GM21360 (cell line): ENCODE measurements at regions not wholly inside any gene's neighbourhood (a gene's known extent, or its start where the extent isn't known, plus 50 kb on each side); places are given as distances from the start of the nearest gene placed in this dataset.

Experiments
- ATAC-seq: cut with Tn5 transposase; IDR thresholded peaks from one replicate; pipeline ENCODE4 v1.9.1; 2021; ENCODE audit warnings: mild to moderate bottlenecking, moderate library complexity; ENCODE audit not compliant: unreplicated experiment

GRCh38 chr3:144286235-144286910, 314.8 kb downstream of the DIPK2A start:
- ATAC-seq, result no peak

- no peak for ATAC-seq
Measured at GRCh38 chr3:144287001-144287400, 315.4 kb downstream of the DIPK2A start.

- ATAC-seq, result no peak
Measured at GRCh38 chr3:144289057-144289456, 317.4 kb downstream of the DIPK2A start.

- ATAC-seq, result peak; percentile 90
Measured at GRCh38 chr3:144294659-144295538, 323.3 kb downstream of the DIPK2A start.

GRCh38 chr3:144295613-144296012, 324.0 kb downstream of the DIPK2A start:
- no peak for ATAC-seq

- no peak for ATAC-seq
Measured at GRCh38 chr3:144296808-144297207, 325.2 kb downstream of the DIPK2A start.

- ATAC-seq, result no peak
Measured at GRCh38 chr3:144301863-144302262, 330.2 kb downstream of the DIPK2A start.

- no peak for ATAC-seq
Measured at GRCh38 chr3:144307951-144308350, 336.3 kb downstream of the DIPK2A start.

- no peak for ATAC-seq
Measured at GRCh38 chr3:144308396-144308795, 336.8 kb downstream of the DIPK2A start.

- no peak for ATAC-seq
Measured at GRCh38 chr3:144312702-144313101, 341.1 kb downstream of the DIPK2A start.

GRCh38 chr3:144314946-144315345, 343.3 kb downstream of the DIPK2A start:
- no peak for ATAC-seq

- no peak for ATAC-seq
Measured at GRCh38 chr3:144317961-144318360, 346.3 kb downstream of the DIPK2A start.

GRCh38 chr3:144324076-144324475, 352.5 kb downstream of the DIPK2A start:
- ATAC-seq, result no peak

- ATAC-seq, result no peak
Measured at GRCh38 chr3:144332868-144333267, 361.2 kb downstream of the DIPK2A start.

- ATAC-seq, result no peak
Measured at GRCh38 chr3:144341471-144341870, 369.8 kb downstream of the DIPK2A start.

GRCh38 chr3:144343343-144343742, 371.7 kb downstream of the DIPK2A start:
- ATAC-seq, result no peak

GRCh38 chr3:144343777-144344176, 372.2 kb downstream of the DIPK2A start:
- ATAC-seq, result no peak

- ATAC-seq, result no peak
Measured at GRCh38 chr3:144344925-144345548, 373.4 kb downstream of the DIPK2A start.

GRCh38 chr3:144350125-144350524, 378.5 kb downstream of the DIPK2A start:
- ATAC-seq, result no peak

- no peak for ATAC-seq
Measured at GRCh38 chr3:144351011-144351410, 379.4 kb downstream of the DIPK2A start.

GRCh38 chr3:144351773-144352365, 380.2 kb downstream of the DIPK2A start:
- no peak for ATAC-seq
